GM18873 (cell line): ENCODE measurements at regions not wholly inside any gene's neighbourhood (a gene's known extent, or its start where the extent isn't known, plus 50 kb on each side); places are given as distances from the start of the nearest gene placed in this dataset.
"Not testable (repeated sequence)": the region's sequence is repeated elsewhere in the genome, so short reads cannot be mapped to it uniquely, and the experiment has no call there.

Experiments used
- ATAC-seq: cut with Tn5 transposase; IDR thresholded peaks from one replicate; pipeline ENCODE4 v1.9.1; 2021; ENCODE audit warnings: mild to moderate bottlenecking, moderate library complexity, moderate number of reproducible peaks; ENCODE audit not compliant: unreplicated experiment, low FRiP score

- ATAC-seq = no peak
Observed at GRCh38 chr14:83664389-83664788, 1865.6 kb upstream of the FLRT2 start.

DNA sequence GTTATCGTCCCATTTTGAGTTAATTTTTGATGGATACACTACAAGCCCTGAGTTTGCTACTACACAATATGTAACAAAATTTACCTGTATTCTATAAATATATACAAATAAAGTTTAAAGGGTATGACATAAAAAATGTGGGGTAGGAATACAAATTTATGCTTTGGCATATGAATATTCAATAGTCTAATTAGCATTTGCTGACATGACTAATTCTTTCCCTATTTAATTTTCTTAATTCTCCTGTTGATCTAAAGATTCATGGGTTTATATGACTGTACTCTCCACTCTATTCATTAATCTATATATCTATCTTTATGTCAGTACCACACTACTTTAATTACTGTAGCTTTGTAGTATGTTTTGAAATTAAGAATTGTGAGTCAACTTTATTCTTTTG lies 1840.7 kb upstream of the FLRT2 start:
- no peak for ATAC-seq

DNA sequence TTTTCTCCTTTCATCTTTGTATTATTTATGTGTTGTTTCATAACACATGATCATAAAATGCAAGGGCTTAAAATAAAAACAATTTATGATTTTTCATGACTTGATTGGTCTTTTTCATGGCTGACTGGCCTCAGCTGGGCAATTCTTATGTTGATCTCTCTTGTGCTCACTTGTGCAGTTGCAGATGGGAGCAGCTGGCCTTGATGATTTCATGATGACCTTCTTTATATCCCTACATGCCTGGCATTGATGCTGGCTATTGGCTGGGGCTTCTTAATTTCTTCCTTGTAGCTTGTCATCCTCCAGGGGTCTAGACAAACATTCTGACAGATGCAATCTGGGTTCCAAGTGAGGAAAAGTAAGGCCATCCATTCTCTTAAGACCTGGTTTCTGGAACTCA lies 1832.8 kb upstream of the FLRT2 start:
- ATAC-seq = no peak

DNA sequence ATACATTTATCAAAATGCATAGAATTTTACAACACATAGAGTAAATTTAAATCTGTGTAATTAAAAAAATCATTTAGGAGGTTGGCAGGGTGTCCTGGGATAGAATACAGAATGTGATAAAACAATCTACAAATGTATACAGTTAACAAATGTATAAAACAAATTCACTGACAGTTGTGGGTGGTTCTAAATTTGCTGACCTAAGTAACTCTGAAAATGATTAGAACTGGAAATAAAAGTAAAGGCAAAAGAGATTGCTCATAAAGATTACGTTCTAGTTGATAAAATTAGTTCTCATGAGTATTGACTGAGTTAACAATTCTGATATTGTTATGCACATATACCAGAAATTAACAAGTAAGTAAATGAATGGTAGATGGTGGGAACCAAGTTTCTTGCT lies 1827.3 kb upstream of the FLRT2 start:
- ATAC-seq = no peak

- ATAC-seq = no peak
Observed at GRCh38 chr14:83706231-83706954, 1823.6 kb upstream of the FLRT2 start.

GRCh38 chr14:83707056-83707455 lies 1822.9 kb upstream of the FLRT2 start:
- no peak for ATAC-seq

DNA sequence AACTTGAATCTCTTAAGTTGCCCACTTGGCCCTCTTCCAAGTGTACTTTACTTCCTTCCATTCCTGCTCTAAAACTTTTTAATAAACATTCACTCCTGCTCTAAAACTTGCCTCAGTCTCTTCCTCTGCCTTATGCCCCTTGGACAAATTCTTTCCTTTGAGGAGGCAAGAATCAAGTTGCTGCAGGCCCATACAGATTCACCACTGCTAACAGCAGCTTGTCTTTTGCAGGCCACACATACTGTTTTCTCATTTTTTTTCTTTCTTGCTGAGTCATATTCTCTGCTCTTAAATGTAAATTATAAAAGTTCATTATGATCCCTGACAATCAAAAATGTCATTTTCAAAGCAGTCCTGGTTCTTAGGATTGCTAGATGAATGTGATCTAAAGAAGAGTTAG lies 1820.8 kb upstream of the FLRT2 start:
- ATAC-seq = no peak

- no peak for ATAC-seq
Observed at GRCh38 chr14:83711046-83711445, 1818.9 kb upstream of the FLRT2 start.

DNA sequence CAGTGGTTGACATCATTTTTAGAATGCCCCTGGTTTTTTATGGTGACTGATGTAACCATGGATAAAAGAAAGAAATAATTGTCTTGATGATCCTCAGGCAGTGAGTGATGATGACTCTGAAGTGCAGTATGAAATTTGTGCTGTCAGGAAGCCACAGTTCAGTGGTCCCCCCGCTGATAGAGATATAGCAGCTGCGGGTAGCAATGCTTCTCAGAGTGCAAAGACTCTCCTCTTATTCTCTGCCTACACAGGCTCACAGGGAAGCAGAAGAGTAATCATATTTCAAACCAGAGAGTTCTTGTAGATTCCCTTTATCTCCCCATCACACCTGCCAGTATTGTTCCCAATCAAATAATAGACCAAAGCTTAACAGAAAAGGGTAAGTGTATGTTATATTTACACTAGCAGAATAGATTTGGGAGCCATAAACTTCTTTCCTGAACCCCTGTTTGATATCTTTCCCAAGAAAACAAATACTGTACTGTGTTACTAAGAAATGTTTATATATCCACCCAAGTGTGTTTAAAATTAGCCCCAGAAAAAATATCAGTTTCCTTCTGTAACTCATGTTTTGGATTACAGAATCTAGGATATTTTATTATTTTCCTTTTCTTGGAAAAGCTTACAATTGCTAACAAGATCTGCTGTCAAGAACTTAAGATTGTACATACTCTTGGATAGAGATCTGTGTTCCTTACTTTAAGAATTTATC lies 1817.4 kb upstream of the FLRT2 start:
- ATAC-seq = no peak

DNA sequence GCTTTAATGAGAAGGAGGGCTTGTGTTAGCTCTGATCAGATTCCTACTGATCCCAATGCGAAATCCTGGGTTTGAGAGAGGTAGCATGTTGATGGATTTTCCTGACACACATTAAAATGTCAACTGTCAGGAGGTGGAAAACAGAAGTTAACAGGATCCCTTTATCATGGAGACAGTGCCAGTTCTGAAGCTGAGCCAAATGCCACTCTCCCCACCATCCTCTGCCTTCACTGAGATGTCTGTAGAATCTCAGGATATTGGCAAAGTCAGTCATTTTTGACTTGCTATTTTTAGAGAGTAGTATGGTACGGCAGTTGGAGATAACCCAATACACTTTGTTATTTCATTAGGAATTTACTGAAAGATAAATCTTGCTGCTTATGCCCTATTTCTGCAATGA lies 1816.2 kb upstream of the FLRT2 start:
- no peak for ATAC-seq

DNA sequence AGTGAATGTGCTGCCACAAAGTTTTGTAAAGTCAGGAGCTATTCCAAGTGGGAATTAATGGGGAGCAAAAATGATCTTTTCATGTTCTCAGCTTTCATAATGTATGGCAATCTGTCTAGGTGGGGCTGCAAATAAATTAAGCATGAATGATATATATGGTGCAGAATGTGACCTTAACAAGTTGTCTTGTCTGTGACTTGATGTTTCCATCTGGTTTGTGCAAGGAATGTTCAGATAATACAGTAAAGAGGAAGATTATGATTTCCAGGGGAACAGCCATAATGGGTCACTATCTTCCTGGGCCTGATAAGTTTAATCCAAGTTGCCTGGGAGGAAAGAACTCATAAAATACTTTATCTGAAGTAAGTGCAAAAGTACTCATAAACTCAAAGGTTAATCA lies 1815.8 kb upstream of the FLRT2 start:
- no peak for ATAC-seq

DNA sequence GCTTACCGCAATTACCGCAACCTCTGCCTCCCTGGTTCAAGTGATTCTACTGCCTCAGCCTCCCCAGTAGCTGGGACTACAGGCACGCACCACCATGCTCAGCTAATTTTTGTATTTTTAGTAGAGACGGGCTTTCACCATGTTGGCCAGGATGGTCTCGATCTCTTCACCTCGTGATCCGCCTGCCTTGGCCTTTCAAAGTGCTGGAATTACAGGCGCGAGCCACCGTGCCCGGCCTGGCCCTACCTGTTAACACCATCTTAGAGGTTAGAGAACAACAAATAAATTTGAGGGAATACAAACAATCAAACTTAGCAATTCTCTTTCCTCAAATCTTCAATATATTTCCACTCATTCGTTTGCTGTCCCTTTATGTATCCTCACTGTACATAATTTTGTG lies 1810.5 kb upstream of the FLRT2 start:
- not testable (repeated sequence) for ATAC-seq

DNA sequence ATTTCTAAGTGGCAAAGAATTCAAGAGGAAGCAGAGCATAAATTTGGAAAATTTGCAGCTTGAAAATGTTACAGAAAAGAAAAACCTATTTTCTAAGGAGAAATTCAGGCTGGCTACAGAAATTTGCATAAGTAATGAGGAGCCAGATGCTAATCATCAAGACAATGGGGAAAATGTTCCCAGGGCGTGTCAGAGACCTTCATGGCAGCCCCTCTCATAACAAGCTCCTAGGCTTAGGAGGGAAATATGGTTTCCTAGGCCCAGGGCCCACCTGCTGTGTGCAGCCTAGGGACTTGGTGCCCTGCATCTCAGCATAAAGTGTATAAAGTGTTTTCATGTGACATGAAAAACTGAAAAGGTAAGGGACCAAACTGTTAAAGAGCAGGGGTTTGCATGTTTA lies 1796.3 kb upstream of the FLRT2 start:
- ATAC-seq = no peak

DNA sequence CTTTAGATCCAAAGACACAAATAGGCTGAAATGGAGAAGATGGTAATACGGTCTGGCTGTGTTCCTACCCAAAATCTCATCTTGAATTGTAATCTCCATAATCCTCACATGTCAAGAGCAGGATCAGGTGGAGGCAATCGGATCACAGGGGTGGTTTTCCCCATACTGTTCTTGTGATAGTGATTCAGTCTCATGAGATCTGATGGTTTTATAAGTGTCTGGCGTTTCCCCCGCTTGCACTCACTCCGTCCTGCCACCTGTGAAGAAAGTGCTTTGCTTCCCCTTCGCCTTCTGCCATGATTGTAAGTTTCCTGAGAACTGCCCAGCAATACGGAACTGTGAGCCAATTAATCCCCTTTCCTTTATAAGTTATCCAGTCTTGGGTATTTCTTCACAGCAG lies 1795.5 kb upstream of the FLRT2 start:
- no peak for ATAC-seq

GRCh38 chr14:83741269-83741668 lies 1788.7 kb upstream of the FLRT2 start:
- no peak for ATAC-seq

GRCh38 chr14:83744224-83744623 lies 1785.7 kb upstream of the FLRT2 start:
- ATAC-seq = no peak

GRCh38 chr14:83744891-83745290 lies 1785.1 kb upstream of the FLRT2 start:
- no peak for ATAC-seq

DNA sequence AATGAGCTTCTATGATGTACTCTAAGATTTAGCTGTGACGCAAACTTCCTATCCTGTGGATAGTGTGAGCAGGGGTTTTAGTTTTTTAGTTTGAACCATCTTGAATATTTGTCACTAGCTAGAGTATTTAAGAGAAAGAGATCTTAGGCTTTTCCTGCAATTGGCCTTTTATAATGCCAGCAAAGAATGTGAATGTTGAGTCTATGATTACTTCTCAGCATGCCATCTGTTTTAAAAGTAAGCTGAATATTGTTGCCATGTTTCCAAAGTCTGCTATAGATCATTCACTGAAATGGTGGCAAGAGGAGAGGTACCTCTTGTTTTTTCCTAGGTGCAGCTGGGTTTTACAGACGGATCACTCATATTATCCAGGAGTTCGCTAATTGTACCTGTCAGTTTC lies 1783.6 kb upstream of the FLRT2 start:
- ATAC-seq = no peak

DNA sequence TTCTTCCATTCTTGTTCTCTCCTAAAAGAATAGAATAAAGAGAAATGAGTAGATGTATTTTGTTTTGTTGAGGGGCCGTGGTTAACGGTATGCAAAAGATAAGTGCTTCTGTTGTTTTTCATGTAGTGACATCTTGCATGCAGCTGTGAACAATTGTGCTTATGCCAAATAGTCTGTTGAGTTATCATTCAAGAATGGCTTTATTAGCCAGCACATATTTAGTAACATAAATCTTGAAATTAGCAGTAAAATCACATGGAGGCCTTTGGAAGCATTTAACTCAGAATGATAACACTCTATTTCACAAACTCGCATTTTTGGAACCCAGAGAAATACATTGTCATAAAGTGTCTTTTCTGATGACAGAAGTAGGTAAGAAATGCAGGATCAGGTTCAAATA lies 1772.0 kb upstream of the FLRT2 start:
- no peak for ATAC-seq

- no peak for ATAC-seq
Observed at GRCh38 chr14:83764656-83765599, 1765.0 kb upstream of the FLRT2 start.

GRCh38 chr14:83777516-83777915 lies 1752.4 kb upstream of the FLRT2 start:
- no peak for ATAC-seq
